Peyer's patch (tissue), 4 donors: ENCODE measurements at regions not wholly inside any gene's neighbourhood (a gene's known extent, or its start where the extent isn't known, plus 50 kb on each side); places are given as distances from the start of the nearest gene placed in this dataset.

Experiments
- DNase-seq, 3 donors: peaks; one replicate each; pipeline ENCODE4 v3.0.0-alpha.2; 2017 to 2019
- H3K27ac ChIP-seq, 4 donors: fragments of 200-600 bp; sonication (generic); one replicate each; pipeline ENCODE4 v1.5.1; 2016 to 2019
- H3K27me3 ChIP-seq, 2 donors: fragments of 200-600 bp; sonication (generic); one replicate each; pipeline ENCODE4 v1.5.1; 2019
- H3K36me3 ChIP-seq, 3 donors: fragments of 200-600 bp; sonication (generic); one replicate each; pipeline ENCODE4 v1.5.1; 2016 to 2019
- H3K4me1 ChIP-seq, 4 donors: fragments of 200-600 bp; sonication (generic); one replicate each; pipeline ENCODE4 v1.5.1; 2016 to 2019
- H3K4me3 ChIP-seq, 4 donors: fragments of 200-600 bp; sonication (generic); 1 replicate in 3 of 4; 2 replicates in 1 of 4; pipeline ENCODE4 v1.5.1; 2016 to 2019; ENCODE audit warnings: mild to moderate bottlenecking in 1 of 4
- H3K9me3 ChIP-seq, 4 donors: fragments of 200-600 bp; sonication (generic); one replicate each; pipeline ENCODE4 v1.5.1; 2016 to 2019; ENCODE audit warnings: mild to moderate bottlenecking in 1 of 4
- POLR2A ChIP-seq, 2 donors: fragments of 450-650 bp; IDR thresholded peaks; one replicate each; pipeline ENCODE4 v1.5.1; 2017; ENCODE audit warnings: antibody characterized with exemption in 2 of 2, mild to moderate bottlenecking in 2 of 2, moderate library complexity in 2 of 2
- TF ChIP-seq, protein P1 (sequence below), 6 experiments: fragments of 450-650 bp in 4 of 6; fragments of 200-600 bp in 2 of 6; sonication (generic) in 1 of 6; IDR thresholded peaks; one replicate each; pipeline ENCODE4 v1.5.1; 2017 to 2019; ENCODE audit warnings: antibody characterized with exemption in 6 of 6, mild to moderate bottlenecking in 3 of 6, moderate library complexity in 1 of 6

DNA sequence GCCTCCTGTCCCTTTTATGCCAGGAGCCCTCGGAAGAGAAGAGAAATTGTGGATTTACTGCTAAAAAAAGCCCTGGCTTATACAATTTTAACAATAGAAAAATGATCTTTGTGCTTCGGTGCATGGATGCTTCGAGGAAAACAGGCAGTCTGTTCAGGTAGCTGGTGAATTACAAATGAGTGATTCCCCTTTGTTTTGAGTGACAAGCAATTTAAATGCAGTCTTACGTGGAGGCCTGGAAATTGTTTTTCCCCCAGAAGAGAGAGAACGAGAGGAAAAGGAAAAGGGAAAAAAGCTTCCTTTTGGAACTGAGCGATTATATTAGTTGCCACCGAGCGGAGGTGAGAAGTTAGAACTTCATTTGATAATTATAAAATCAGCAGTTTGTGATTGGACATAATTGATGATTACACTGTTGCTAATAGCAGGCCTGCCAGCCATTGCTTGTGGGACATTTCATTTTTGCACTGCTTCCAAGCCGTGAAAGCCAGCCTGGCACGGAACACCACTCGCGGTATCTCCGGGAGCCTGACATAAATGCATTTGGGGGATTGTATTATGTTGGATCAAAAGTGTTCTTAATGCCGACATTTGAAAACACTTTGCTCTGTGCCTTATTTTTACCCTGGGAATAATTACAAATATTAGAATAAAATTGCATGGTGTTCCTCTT, 117.7 kb downstream of the PHETA1 start:
- no peak for DNase-seq
- H3K4me3 ChIP-seq = no peak overlapping the region
- TF ChIP-seq, protein P1, sequence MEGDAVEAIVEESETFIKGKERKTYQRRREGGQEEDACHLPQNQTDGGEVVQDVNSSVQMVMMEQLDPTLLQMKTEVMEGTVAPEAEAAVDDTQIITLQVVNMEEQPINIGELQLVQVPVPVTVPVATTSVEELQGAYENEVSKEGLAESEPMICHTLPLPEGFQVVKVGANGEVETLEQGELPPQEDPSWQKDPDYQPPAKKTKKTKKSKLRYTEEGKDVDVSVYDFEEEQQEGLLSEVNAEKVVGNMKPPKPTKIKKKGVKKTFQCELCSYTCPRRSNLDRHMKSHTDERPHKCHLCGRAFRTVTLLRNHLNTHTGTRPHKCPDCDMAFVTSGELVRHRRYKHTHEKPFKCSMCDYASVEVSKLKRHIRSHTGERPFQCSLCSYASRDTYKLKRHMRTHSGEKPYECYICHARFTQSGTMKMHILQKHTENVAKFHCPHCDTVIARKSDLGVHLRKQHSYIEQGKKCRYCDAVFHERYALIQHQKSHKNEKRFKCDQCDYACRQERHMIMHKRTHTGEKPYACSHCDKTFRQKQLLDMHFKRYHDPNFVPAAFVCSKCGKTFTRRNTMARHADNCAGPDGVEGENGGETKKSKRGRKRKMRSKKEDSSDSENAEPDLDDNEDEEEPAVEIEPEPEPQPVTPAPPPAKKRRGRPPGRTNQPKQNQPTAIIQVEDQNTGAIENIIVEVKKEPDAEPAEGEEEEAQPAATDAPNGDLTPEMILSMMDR (IDR thresholded peaks at IDR 0.05) = no peak
- no peak for TF ChIP-seq POLR2A (IDR thresholded peaks at IDR 0.05)

DNA sequence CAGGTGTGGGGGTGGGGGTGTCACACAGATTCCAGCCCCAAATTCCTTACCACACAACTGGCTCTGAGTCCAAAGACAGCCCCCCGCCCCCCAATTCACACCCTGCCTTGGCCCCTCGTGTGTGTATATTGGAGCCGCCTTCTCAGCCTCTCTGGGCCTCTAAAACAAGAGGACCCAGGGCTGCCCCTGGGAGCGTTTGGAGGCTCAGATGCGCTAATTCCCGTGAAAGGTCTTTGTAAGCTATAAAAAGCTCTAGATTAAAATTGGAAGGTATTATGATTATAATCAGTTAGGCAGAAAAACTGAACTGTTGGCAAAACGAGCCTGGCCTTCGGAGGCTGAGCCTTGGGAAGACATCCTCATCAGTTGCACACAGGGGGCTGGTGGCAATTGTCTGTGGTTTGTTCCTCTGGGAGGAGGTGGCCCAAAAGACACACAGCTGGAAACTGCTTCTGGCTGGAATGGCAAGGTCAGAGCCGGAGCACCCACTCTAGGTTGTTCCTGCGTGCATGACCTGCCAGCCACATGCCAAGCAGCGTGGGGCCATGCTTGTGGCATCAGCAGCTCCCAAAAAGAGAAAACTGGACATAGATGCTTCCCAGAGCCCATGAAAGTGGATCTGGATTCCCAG, 118.5 kb downstream of the PHETA1 start:
- H3K27ac ChIP-seq = no peak overlapping the region
- no peak for DNase-seq
- H3K4me3 ChIP-seq = no peak overlapping the region
- H3K36me3 ChIP-seq = no peaks in the 10 kb centered on the region
- no peaks in the 10 kb centered on the region for H3K4me1 ChIP-seq
- TF ChIP-seq POLR2A (IDR thresholded peaks at IDR 0.05) = no peak
- TF ChIP-seq, protein P1 (IDR thresholded peaks at IDR 0.05) = no peak
- H3K9me3 ChIP-seq = no peaks in the 10 kb centered on the region
- H3K27me3 ChIP-seq = no peaks in the 10 kb centered on the region

More for the DNA sequence above, 117.7 kb downstream of the PHETA1 start:
- H3K27me3 ChIP-seq = no peaks in the 10 kb centered on the region
- no peaks in the 10 kb centered on the region for H3K36me3 ChIP-seq
- H3K4me1 ChIP-seq = no peaks in the 10 kb centered on the region
- H3K27ac ChIP-seq = no peak overlapping the region
- H3K9me3 ChIP-seq = no peaks in the 10 kb centered on the region

DNA sequence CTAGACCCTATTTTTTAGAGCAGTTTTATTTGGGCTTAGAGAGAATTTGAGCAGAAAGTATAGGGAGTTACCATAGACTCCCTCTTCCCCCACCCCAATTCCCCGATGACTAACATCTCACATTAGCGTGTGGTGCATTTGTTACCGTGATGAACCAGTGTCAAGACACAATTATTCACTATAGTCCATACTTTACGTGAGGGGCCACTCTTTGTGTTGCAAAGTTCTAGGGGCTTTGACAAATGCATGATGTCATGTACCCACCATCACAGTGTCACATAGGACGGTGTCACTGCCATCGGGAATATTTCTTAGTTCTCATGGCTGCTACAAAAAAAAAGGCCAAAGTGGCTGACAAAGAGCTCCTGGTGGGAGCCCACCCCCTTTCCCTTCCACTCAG, 119.1 kb downstream of the PHETA1 start:
- H3K36me3 ChIP-seq = no peaks in the 10 kb centered on the region
- H3K27ac ChIP-seq = no peak overlapping the region
- H3K9me3 ChIP-seq = no peaks in the 10 kb centered on the region
- H3K4me3 ChIP-seq = no peak overlapping the region
- H3K27me3 ChIP-seq = no peaks in the 10 kb centered on the region
- no peaks in the 10 kb centered on the region for H3K4me1 ChIP-seq
- no peak for DNase-seq
- TF ChIP-seq POLR2A (IDR thresholded peaks at IDR 0.05) = no peak
- TF ChIP-seq, protein P1 (IDR thresholded peaks at IDR 0.05) = no peak

DNA sequence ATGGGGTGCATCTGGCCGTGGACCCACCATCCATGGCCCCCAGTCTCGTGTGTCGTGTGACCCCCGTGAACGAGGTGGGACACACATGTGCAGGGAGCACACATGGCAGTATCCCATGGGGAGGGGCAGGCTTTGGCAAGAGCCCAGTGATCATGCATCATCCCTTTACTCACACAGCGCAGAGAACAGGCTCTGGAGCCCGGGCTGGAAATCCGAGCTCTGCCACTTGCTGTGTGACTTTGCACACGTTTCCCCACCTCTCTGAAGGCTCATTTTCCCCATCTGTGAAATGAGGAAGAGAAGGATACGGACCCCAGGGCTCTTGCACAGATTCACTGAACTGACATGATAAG, 119.9 kb downstream of the PHETA1 start:
- H3K27ac ChIP-seq = no peak overlapping the region
- TF ChIP-seq, protein P1 (IDR thresholded peaks at IDR 0.05) = no peak
- no peak for TF ChIP-seq POLR2A (IDR thresholded peaks at IDR 0.05)
- H3K4me3 ChIP-seq = no peak overlapping the region
- no peaks in the 10 kb centered on the region for H3K4me1 ChIP-seq
- DNase-seq = no peak
- no peaks in the 10 kb centered on the region for H3K27me3 ChIP-seq
- H3K36me3 ChIP-seq = no peaks in the 10 kb centered on the region
- H3K9me3 ChIP-seq = no peaks in the 10 kb centered on the region

DNA sequence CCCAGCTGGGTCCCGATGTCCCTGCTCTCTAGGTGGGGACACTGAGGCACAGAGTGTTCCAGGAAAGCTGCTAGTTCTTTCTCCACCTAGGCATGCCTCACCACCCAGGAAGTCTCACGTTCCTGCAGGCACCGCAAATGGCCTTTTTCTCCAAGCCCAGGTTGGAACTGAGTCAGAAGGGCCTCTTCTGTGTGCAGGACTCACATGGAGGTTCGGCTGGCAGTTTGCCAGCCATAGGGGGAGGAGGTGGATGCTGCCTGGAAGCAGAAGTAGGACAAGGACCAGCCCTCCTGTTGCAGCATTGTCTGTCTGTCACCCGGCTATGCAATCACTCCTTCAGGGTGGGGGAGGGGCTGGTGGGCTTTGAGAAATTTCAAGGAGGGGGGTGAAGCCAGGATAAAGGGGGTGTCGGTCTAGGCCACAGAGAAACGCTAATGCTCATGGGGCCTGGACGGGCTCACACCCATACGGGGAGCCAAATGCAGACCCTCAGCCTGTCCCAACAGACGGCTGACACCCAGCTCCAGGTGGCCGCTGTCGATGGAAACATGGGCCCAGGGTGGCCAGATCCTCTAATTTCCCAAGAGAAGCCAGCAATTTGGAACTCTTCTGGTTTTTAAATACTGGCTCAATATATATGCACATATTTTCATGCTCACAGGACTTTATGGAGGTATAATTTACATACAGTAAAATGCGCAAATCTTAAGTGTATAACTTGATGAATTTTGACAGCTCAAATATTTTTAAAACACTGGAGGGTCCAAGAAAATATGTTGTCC, 120.5 kb downstream of the PHETA1 start:
- TF ChIP-seq, protein P1 (IDR thresholded peaks at IDR 0.05) = no peak
- no peak for TF ChIP-seq POLR2A (IDR thresholded peaks at IDR 0.05)
- DNase-seq = no peak
- no peak overlapping the region for H3K27ac ChIP-seq
- H3K9me3 ChIP-seq = no peaks in the 10 kb centered on the region
- H3K4me1 ChIP-seq = no peaks in the 10 kb centered on the region
- H3K36me3 ChIP-seq = no peaks in the 10 kb centered on the region
- H3K27me3 ChIP-seq = no peaks in the 10 kb centered on the region
- H3K4me3 ChIP-seq = no peak overlapping the region
